ENCODE measurements at regions not wholly inside any gene's neighbourhood (a gene's known extent, or its start where the extent isn't known, plus 50 kb on each side); places are given as distances from the start of the nearest gene placed in this dataset.

DNA sequence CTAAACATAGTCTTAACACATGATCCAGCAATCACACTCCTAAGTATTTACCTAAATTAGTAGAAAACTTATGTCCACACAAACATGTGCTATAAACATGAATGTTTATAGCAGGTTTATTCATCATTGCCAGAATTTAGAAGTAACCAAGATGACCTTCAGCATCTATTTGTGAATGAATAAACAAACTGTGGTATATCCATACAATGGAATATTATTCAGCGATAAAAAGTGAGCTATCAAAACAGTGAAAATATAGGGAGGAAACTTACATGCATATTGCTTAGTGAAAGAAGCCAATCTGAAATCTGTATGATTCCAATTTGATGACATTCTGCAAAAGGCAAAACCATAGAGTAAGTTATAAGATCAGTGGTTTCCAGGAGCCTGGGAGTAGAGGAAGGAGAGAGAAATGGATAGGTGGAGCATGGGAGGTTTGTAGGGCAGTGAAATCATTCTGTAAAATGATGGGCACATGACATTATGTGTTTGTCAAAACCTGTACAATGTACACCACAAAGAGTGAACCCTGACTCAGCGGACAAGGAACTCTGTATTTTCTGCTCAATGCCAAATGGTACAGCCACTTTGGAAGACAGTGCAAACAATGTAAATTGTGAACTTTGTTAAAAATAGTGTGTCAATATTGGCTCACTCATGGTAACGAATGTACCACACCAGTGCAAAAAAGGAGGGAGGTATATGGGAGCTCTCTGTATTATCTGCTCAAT lies 61.9 kb upstream of the IGFBP2 start:
- no peak for TF ChIP-seq POLR2A (IDR thresholded peaks at IDR 0.05)
- TF ChIP-seq, protein P1, sequence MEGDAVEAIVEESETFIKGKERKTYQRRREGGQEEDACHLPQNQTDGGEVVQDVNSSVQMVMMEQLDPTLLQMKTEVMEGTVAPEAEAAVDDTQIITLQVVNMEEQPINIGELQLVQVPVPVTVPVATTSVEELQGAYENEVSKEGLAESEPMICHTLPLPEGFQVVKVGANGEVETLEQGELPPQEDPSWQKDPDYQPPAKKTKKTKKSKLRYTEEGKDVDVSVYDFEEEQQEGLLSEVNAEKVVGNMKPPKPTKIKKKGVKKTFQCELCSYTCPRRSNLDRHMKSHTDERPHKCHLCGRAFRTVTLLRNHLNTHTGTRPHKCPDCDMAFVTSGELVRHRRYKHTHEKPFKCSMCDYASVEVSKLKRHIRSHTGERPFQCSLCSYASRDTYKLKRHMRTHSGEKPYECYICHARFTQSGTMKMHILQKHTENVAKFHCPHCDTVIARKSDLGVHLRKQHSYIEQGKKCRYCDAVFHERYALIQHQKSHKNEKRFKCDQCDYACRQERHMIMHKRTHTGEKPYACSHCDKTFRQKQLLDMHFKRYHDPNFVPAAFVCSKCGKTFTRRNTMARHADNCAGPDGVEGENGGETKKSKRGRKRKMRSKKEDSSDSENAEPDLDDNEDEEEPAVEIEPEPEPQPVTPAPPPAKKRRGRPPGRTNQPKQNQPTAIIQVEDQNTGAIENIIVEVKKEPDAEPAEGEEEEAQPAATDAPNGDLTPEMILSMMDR (IDR thresholded peaks at IDR 0.05), result no peak
